ENCODE measurements at regions not wholly inside any gene's neighbourhood (a gene's known extent, or its start where the extent isn't known, plus 50 kb on each side); places are given as distances from the start of the nearest gene placed in this dataset.

DNA sequence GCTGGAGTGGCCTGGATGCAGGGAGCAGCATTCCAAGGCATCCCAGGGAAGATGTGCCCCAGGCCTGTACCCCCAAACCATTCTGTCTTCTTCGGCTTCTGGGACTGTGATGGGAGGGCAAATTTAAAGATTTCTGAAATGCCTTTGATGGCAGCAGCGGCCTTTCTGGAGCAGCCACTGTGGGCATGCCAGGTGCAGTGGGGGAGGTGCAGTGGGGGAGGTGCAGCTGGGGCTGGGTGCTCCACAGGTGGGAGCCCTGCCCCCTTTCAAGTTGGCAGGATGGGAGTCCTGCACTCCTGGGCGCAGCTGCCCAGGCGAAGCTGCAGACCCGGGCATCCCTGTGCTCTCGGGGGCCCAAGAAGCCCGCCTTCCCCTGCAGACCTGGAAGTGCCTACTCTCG is 293.5 kb upstream of the MOCS1 start:
- TF ChIP-seq EP300 (IDR thresholded peaks at IDR 0.05) (no peak), POLR2AphosphoS5 (IDR thresholded peaks at IDR 0.05) (no peak), POLR2A (IDR thresholded peaks at IDR 0.05) (no peak)

All from sigmoid colon (tissue), 4 donors.